Glomerular visceral epithelial cell (primary cell): ENCODE measurements at regions not wholly inside any gene's neighbourhood (a gene's known extent, or its start where the extent isn't known, plus 50 kb on each side); places are given as distances from the start of the nearest gene placed in this dataset.

Experiments
- DNase-seq: peaks from one replicate; pipeline ENCODE4 v3.0.0-alpha.2; 2016; ENCODE audit errors: extremely low spot score

DNA sequence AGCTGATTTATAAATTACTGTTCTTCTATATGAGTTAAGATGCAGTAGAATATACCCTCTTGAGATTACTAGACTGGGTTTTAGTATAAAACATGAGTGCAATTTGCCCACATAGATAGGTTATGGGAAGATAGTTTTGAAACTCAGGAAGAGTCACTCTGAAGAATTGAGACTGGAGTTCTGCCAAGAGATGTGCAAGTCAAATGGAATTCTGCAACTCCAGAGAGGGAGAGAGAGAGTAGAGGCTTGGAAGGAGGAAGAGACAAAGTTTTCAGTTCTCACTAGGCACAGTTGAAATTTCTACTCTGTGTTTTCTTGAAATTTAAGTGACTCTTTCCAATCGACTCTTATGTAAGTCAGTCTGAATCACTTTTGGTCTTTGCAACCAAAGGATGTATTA, 878.8 kb downstream of the TSN start:
- DNase-seq, result peak; percentile 55

DNA sequence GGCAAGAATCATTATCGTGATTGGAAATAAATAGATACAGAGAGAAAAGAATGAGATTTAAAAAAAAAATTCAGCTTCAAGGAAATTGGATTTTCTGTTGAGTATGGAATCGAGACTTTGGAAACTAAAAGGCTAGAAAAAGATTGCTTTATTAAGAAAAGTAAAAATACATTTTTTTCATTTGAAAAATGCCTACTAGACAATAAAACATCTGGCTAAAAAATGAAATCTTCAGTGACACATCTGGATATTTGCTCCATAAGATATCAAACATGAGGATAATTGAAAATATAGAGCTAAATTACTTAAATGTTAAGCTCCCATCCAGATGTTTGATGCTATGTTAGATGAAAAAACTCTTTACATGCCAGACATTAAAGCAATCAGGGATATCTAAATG, 879.5 kb downstream of the TSN start:
- no peak for DNase-seq

DNA sequence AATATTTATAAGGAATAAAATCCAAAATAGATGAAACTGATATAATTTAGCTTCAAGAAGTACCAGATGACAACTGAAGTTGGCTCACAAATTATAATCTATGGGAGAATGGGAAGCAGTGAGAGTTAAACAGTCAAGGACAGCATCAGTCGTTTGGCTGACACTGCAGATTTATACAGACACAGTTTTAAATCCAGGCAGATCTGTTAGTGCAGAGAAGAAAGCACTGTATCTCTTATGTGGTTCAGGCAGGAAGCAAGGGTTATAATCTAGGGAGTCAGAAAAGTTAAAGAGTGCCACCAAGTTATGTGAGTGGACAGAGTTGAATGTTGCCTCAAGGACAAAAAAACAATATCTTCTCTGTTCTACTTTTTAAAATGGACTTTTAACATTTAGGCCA, 880.2 kb downstream of the TSN start:
- DNase-seq, result no peak

DNA sequence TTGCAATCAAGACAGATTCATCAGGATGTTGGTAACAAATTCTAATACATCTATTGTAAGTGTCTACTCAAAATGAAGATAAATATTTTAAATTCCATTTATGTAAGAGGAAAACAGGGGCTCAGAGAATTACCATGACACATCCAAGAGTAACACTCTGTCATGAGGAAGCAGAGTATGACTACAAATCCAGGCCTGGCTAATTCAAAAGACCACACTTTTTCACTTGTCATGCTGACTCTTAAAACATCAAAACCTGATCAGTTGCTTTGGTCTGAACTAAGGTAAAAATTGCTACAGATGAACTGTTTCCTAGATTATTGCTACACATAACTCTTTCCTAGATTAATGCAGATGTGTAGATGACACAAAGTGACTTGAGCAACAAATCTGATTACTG, 880.6 kb downstream of the TSN start:
- DNase-seq, result no peak

DNA sequence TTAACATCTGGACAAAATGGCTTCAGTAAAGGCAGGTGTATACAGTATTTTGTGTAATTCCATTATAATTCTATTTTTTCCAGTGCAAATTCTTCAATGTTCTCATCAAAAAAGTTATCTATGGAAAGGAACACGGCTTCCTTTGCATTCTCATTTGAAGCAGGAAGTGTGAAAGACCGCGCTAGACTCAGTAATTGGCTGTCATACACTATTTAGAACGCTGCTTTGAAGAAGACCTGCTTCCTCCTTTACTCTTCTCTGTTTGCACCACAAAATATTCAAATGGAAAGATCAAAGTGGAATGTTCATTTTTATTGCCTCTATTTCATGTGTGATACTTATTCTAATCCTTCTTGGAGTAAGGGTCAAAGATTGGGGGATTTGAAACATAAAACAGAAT, 883.7 kb downstream of the TSN start:
- DNase-seq, result no peak

DNA sequence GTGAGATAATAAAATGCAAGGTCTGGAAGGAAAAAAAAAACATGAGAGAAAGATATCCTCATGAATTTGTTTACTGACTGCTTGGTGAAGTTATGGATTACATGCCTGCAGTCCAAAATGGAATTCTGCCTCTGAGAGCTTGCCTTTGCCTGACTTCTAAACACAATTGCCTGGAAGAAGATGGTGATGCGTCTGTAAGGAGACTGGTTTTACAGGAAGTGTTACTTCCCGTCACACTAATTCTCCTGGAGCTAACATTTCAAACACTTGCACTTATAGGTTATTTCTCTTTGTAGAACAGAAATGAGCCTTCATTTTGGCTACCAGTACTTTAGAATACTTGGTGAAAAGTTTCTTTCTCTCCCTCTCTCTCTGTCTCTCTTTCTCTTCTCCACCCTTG, 884.3 kb downstream of the TSN start:
- DNase-seq, result no peak

DNA sequence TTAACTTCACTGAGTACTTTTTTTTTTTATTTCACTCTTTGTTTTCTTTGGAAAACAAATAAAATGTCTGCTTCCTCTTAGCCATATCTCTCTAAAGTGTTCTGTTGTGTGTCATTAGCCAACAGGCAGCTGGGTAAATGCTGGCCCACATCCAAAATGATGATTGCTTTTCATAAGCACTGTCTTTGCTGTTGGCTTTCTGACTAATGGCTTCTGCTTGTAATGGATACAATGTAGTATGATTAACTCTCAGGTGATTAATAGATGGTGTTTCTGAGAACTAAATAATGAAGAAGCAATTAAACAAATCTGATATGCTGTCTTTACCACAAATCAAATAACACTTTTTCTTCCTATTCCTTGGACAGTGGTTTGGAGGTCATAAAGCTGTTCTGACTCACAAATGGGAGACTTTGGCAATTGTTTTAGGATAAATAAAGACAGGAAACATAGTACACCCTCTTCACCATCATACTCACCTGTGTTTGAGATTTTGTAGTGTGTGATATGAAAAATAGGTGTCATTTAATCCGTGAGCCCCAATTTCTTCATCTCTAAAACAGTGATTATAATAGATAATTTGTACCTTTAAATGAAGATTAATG, 888.4 kb downstream of the TSN start:
- peak; percentile 24 for DNase-seq

DNA sequence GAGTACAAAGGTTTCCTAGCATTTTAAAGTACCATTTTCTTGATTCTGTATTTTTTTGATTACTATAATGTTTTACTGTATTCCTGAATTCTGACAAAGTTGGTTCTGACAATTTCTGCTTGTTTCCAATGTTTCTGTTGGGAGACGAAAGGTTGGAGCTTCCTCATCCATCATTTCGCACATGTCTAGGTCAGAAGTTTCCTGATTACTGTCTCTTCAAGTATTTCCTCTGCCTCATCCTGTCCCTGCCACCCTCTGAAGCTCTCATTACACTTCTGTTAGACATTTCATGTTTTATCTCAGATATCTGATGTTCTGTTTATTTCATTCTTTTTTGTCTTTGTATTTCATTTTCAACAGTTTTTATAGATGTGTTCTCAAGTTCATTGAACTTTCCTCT, 895.8 kb downstream of the TSN start:
- no peak for DNase-seq

DNA sequence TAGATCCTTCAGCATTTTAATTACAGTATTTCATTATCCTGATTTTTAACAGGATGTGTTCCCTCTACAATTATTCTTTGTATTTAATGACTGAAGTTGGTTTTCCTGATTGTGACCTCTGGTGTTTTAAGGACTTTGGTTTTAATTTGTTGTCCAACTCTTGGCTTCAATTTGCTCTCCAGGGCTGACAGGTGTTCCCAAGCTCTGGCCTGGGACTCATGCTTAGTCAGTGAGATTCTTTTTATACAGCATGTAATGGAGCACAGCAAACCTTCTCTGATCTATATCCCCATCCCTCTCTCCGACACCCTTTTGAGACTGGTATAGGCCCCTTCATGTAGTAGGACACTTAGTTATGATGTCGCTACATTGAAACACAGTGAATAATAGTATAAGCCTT, 896.3 kb downstream of the TSN start:
- no peak for DNase-seq

DNA sequence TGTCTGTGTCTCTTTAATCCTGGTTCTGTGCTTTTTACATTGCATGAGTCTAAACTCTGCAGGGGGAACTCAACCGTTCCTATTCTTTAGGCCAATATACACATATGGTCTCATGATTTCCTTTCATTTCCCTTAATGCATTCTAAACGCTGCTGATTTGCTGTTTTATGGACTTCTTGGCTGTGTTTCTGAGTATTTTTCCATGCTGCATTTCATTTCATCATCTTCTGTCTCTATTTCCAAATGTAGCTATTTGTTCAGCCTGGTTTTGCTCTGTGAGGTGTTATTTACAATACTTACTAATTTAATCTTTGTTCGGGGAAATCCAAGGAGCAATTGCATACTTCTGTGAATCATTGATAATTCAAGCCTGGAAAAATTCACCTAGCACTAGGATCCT, 897.2 kb downstream of the TSN start:
- no peak for DNase-seq

DNA sequence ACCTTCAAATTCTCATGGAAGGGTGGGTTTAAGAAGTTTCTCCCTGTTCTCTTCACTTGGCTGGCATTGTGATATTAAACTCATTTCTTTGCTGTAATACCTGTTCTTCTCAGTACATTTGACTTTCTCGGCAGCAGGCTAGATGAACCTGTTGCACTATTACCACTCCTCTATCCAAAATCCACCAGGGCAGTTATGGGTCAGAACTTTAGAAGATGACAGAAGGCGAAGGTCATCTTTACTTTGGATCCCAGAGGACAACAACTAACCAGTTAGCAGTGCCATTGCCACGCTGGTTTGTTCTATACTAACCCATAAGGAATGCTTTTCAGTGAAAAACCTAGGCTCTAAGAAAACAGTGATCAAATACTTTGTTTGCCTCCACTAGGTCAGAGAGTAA, 901.0 kb downstream of the TSN start:
- no peak for DNase-seq

DNA sequence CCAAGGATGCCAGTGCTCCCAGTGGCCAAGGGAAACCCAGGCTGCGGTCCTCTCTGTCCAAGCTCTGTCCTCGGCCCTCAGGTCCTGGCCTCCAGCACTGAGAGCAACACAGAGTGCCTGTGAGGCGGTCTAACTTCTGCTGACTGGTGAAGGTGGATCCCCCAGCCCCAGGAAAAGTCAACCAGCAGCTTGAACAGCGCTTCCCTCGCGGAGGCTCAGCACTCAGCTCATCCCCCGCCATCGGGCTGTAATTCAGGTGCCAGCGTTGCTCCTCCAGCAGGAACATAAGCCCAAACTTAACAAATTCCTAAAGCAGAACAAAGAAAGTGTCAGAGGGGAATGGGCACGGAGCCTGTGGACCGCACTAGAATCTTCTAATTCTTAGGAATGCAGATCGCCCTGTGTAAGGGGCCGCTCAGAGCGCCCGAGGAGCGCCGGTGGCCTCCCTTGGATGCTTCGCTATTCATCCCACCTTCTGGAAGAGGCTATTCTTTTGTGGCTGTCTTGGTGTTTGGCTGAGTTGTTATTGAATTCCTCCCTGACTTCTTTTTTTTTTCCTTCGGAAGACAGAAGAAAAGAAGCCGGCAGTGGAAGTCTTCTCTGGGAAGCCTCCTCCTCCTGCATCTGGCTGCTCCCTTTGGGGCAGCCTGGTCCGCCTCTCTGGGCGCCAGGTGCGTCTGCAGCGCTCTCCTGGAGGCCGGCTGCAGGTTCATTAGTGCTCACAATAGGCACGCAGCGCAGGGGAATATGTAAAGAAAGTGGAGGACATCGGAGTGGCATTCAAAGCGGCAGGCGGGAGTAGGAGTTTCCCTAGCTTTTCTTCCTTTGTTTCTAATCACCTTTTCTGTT, 905.6 kb downstream of the TSN start:
- DNase-seq, result no peak

DNA sequence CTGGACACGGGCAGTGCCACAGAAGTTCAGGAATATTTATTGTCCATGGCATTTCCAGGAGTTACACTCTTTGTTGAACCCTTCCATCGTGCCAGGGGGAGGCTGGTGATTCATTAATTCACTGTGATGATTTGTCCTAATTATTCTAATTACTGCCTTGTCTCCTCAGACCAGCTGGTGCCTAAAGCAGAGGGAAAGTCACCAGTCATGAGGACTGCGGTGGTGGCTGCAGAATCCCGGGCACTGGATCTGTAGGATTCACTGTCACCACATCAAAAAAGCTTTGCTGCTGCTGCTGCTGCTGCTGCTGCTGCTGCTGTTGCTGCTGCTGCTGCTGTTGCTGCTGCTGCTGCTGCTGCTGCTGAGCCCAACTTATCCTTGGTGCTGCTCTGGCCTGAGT, 908.2 kb downstream of the TSN start:
- no peak for DNase-seq

DNA sequence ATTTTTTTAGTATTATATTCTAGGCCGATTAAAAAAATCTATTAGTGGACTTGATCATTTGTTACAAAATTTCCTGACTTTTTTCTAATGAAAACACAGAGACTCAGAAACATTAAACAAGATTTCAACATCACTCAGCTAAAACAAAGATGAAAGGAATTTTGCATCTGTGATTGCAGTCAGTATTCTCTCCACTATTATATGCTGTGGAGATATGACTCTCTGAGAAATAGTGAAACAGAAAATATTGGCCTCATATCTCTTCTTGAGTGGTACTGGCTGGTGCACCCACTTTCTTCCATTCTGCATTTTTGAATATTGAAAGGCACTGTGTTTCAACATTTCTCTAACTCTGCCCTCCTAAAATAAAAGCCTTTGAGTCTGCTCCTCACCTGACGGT, 914.2 kb downstream of the TSN start:
- DNase-seq, result no peak

DNA sequence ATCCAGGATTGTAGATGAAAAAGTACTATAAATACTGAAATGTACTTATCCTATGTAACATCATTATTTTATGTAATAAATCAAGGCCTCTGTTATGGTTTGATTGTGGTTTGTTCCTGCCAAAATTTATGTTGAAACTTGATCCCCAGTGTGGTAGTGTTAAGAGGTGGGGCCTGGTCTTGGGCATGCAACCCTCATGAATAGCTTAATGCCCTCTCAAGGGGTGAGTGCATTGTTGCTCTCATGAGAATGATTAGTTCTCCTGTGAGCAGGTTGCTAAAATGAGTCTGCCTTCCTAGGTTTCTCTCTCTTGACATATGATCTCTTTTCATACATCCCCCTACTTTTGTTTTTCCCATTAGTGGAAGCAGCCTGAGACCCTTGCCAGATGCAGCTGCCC, 915.4 kb downstream of the TSN start:
- DNase-seq, result no peak

DNA sequence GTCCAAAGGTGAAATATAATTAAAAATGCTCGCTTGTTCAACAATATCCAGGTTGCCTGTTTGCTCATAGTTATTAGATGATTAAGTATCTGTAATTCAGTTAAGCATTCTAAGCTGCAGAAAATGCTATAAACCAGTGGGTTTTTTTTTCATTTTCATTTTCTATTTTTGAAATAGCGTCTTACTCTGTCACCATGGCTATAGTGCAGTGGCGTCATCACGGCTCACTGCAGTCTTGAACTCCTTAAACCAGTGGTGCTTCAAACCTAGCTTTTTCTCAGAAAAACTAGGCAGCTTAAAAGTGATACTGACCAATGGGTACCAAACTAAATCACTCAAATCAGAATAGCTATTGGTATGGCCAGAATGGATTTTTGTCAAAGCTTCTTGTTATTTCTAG, 925.2 kb downstream of the TSN start:
- no peak for DNase-seq

DNA sequence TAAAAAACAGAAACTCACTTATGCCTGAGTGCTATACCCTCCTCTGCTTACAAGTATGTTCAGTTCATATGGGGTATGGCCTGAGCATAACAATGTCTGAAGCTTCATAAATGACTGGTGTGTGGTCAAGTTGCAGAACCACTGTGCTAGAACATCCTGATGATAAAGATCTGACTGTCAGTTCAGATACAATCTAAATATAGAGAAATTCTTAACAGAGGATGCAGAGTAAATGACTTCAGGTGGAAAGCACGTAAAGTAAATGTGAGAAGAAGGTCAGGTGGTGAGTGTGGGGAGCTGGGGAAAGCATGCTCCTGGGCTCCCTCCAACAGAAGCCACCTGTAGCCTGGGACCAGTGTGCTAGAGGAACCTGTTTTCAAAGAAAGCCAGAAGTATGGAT, 926.2 kb downstream of the TSN start:
- DNase-seq, result no peak

DNA sequence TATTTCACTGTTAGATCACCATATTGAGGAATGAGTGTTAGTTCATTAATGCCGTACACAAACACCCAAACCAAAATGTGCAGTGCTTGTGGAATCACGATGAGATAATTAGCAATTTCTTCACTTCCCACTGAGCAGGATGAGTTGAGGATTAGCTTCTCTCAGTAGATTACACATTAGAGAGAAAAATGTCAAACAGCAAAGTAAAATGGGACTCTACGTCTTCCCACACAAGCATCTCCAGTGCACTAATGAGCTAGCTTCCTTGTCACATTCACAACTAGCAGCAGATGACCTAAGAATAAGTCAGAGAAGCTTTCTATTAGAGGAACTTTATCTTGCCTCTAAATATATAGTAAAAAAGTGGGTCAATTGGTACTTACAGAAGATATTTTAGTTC, 926.9 kb downstream of the TSN start:
- no peak for DNase-seq

DNA sequence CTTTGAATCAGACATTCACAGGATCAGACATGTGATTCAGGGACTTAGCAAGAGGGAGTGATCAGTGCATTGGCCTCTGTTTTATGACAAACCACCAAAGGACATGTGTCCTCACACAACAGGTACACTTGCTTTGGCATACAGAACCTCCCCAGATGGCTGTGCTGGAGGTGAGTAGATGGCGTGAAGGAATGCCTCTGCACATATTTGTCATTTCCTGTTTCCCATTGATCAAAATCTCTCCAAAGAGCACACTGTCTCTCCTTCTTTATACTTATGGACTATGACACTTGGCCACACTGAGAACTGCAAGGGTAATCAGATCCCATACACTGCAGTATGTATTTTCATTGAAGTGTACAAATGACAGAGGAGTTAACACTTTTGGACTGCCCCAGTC, 927.6 kb downstream of the TSN start:
- no peak for DNase-seq

DNA sequence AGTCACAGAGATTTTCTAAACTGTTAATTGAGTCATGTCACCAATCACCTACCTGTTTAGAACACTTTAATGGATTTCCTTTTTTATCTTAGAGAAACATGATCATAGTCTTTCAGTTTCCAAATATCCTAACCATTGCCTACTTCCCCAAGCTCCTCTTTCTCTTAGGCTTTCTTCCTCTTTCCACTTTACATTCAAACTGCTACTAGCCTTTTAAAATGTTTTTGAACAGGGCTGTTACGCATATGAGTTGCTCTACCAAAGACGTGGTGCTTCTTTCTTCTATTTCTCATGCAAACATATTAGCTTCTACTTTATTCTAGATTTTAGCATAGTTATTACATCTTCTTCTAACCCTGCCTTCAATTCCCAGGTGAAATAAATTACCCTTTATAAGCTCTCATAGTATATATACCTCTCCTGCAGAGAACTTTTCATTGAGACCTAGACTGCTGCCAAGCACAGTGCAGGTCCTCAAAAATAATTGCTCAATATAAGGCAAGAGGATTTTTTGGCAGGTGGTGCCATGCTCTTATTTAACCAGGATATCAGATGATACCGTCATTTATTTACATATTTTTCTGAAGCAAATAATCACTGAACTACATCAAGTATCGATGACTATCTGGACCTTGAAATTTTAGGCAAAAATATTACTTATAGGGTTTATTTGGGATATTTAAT, 937.1 kb downstream of the TSN start:
- DNase-seq, result no peak

DNA sequence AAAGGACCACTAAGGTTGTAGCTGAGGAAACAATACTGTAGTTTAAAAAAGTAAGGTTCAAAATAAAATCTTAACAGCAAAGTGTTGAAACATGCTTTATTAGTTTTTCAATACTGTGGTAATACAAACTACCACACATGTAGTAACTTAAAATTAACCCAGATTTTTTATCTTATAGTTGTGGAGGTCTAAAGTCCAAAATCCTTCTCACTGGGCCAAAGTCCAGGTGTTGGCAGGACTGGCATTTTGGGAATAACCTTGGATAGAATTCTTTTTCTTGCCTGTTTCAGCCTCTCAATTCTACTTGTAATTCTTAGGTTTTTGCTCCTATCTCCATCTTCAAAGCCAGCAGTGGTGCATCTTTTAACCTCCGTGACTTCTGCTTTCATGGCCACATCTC, 942.0 kb downstream of the TSN start:
- DNase-seq, result no peak

DNA sequence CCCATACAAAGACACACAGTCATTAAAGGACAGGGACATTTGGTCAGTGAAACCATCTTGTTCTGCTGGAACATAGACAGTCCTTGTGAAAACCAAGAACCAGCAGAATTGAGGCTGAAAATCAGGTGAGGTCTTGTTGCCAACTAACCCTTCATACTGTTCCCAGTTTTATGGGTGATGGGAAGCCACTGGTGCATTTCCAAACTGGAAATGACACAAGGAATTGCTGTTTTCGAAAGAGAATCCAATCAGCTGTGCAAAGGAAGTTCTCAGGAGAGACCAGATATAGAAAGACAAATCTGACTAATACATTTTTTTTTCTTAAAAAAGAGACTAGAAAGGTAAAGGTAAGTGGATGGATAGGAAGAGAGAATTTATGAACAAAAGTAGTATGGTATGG, 948.2 kb downstream of the TSN start:
- DNase-seq, result no peak

DNA sequence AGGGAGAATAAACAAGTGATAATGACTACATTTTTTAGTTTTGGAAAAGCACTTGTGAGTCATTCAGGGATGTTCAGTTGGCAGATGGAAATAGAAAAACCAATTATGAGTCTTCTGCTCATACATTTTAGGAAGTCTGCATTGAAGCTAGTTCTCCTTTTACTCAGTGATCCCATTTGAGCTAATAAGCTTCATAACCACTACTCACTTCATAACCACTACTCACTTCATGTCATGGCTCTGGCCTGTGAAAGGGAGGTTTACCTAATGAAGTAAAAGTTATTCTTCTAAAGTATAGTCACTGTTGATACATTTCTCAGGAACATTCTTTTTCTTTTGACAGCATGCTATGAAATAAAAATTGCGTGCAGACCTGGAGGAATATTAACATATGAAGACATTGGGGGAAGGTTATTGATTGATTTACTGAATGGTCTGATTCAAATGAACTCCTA, 948.7 kb downstream of the TSN start:
- no peak for DNase-seq
